ENCODE measurements at regions not wholly inside any gene's neighbourhood (a gene's known extent, or its start where the extent isn't known, plus 50 kb on each side); places are given as distances from the start of the nearest gene placed in this dataset.
"Not testable (repeated sequence)": the region's sequence is repeated elsewhere in the genome, so short reads cannot be mapped to it uniquely, and the experiment has no call there.

DNA sequence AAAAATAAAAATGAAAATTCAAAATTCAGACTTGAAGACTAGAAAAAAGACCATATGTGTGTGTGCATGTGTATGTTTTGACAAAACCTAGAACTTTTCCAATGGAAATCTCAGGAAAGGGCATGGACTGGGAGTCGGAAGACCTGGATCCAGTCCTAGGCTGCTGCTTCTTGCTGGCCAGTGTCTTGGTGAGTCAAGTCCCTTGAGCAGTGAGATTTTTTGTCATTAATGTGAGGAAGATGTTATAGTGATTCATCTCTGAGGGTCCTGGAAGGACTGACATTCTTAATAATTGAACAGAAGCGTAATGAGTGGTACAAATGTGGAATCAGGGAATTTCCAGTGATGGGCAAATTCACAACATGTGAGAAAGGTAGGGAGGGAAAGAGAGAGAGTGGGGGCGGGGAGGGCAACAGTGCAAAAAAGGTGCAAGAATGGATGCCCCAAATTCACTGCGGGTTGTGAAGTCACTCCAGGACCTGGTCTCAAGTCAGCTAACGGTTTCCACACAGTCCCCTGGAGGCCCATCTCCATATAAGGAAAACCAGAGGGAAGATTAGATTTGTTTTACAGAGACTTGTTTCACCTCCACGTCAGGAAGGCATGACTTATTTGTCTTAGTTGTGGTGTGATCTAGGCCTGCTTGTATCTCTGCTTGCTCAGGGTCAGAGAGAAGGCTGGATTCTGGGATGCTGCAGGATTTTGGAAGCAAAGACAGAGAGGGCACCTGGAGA is 201.7 kb downstream of the BUB3 start:
- no peaks in the 10 kb centered on the region for H3K4me1 ChIP-seq (ENCODE audit: control insufficient read depth in 2 of 2, insufficient read depth in 2 of 2, low read length in 2 of 2)
- Mint-ChIP-seq H3K27me3 (peaks cover 4 to 14% (median 8%) of the 10 kb centered on the region in 5 donors), H3K9me3 (no peaks in the 10 kb centered on the region), H3K27ac (no peak overlapping the region), H3K4me3 (no peak overlapping the region), H3K4me1 (no peaks in the 10 kb centered on the region), H3K36me3 (no peaks in the 10 kb centered on the region)
- H3K27ac ChIP-seq (ENCODE audit: low read depth, low read length), result no peak overlapping the region
- intact Hi-C loops (cut with micrococcal nuclease), result no loop called here
- ATAC-seq (no peak), DNase-seq (no peak)
- CTCF ChIA-PET, result no interaction called here
- no peaks in the 10 kb centered on the region for H3K36me3 ChIP-seq (ENCODE audit: control insufficient read depth in 2 of 3, insufficient read depth in 3 of 3, low read length in 3 of 3)
- H3K9me3 ChIP-seq (ENCODE audit: control insufficient read depth in 2 of 3, low read length in 3 of 3), result no peaks in the 10 kb centered on the region
- no peak overlapping the region for H3K4me3 ChIP-seq (ENCODE audit: low read length)
- POLR2A ChIA-PET, result no interaction called here
- no peaks in the 10 kb centered on the region for H3K27me3 ChIP-seq (ENCODE audit: control insufficient read depth in 2 of 2, insufficient read depth in 2 of 2, low read length in 2 of 2)

DNA sequence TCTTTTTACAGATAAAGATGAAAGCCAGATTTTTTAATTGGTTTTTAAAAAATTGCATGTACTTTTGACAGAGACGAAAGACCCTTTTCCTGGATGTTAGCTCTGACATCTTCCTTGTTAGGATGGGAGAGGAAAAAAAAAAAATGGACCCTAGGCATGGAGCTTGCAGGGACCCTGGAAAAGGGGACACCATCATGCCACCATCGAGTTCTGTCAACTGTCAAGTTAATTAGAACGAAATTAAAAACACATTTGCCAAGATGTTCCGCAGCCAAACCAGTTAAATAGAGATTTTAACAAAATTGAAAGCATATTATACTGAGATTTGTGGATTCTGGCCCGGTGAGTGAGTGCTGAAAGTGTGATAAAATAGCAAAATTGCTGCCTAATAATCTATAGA is 202.6 kb downstream of the BUB3 start:
- no peaks in the 10 kb centered on the region for H3K9me3 ChIP-seq (ENCODE audit: control insufficient read depth in 2 of 3, low read length in 3 of 3)
- Mint-ChIP-seq H3K9me3 (no peaks in the 10 kb centered on the region), H3K27ac (no peak overlapping the region), H3K4me3 (no peak overlapping the region), H3K27me3 (peaks cover 4 to 14% (median 8%) of the 10 kb centered on the region in 5 donors), H3K4me1 (no peaks in the 10 kb centered on the region), H3K36me3 (no peaks in the 10 kb centered on the region)
- H3K4me3 ChIP-seq (ENCODE audit: low read length), result no peak overlapping the region
- ChIA-PET CTCF (no interaction called here), POLR2A (no interaction called here)
- no peaks in the 10 kb centered on the region for H3K4me1 ChIP-seq (ENCODE audit: control insufficient read depth in 2 of 2, insufficient read depth in 2 of 2, low read length in 2 of 2)
- ATAC-seq (no peak), DNase-seq (no peak)
- H3K36me3 ChIP-seq (ENCODE audit: control insufficient read depth in 2 of 3, insufficient read depth in 3 of 3, low read length in 3 of 3), result no peaks in the 10 kb centered on the region
- intact Hi-C loops (cut with micrococcal nuclease), result no loop called here
- H3K27me3 ChIP-seq (ENCODE audit: control insufficient read depth in 2 of 2, insufficient read depth in 2 of 2, low read length in 2 of 2), result no peaks in the 10 kb centered on the region
- H3K27ac ChIP-seq (ENCODE audit: low read depth, low read length), result no peak overlapping the region

DNA sequence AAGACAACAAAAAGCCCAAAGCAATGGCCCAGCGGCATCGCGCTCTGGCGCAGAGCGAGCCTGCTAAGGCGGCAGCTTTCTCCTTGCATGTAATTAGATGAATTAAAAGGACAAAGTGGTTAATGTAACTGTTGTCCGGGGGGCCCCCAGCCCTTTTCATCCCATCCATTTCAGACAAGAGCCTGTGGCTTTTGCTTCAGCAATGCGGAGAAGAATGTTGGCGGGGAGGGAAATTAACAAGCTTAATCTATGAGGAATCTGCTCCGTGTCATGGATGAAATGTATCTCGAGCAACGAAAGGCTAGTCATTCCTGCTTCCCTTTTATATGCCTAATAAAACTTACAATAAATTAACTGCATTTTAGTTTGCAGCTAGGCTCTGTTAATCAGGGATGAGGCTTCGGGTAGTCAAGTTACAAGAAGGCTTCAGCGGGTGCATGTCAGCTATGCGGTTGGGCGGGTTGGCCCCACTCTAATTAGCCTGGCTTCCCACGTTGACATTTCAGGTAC is 203.3 kb downstream of the BUB3 start:
- H3K9me3 ChIP-seq (ENCODE audit: control insufficient read depth in 2 of 3, low read length in 3 of 3), result no peaks in the 10 kb centered on the region
- H3K4me3 ChIP-seq (ENCODE audit: low read length), result no peak overlapping the region
- ChIA-PET POLR2A (interaction anchor here (0.6 kb wide), 1 partner anchor 197 kb away, joined by 3 read pairs; no protein-coding TSS in a partner anchor), CTCF (no interaction called here)
- H3K27me3 ChIP-seq (ENCODE audit: control insufficient read depth in 2 of 2, insufficient read depth in 2 of 2, low read length in 2 of 2), result no peaks in the 10 kb centered on the region
- Mint-ChIP-seq H3K9me3 (no peaks in the 10 kb centered on the region), H3K27me3 (peaks cover 4 to 14% (median 8%) of the 10 kb centered on the region in 5 donors), H3K27ac (no peak overlapping the region), H3K4me3 (no peak overlapping the region), H3K36me3 (no peaks in the 10 kb centered on the region), H3K4me1 (no peaks in the 10 kb centered on the region)
- no peaks in the 10 kb centered on the region for H3K4me1 ChIP-seq (ENCODE audit: control insufficient read depth in 2 of 2, insufficient read depth in 2 of 2, low read length in 2 of 2)
- no peak for DNase-seq
- intact Hi-C loops (cut with micrococcal nuclease), result no loop called here
- H3K27ac ChIP-seq (ENCODE audit: low read depth, low read length), result no peak overlapping the region
- no peak for ATAC-seq
- H3K36me3 ChIP-seq (ENCODE audit: control insufficient read depth in 2 of 3, insufficient read depth in 3 of 3, low read length in 3 of 3), result no peaks in the 10 kb centered on the region

- H3K4me1 Mint-ChIP-seq, result no peaks in the 10 kb centered on the region
- H3K27me3 Mint-ChIP-seq, result peaks cover 4 to 14% (median 8%) of the 10 kb centered on the region in 5 donors
- H3K36me3 ChIP-seq (ENCODE audit: control insufficient read depth in 2 of 3, insufficient read depth in 3 of 3, low read length in 3 of 3), result no peaks in the 10 kb centered on the region
- no peak overlapping the region for H3K4me3 Mint-ChIP-seq
- H3K9me3 ChIP-seq (ENCODE audit: control insufficient read depth in 2 of 3, low read length in 3 of 3), result no peaks in the 10 kb centered on the region
- H3K36me3 Mint-ChIP-seq, result peaks cover 0 to 3% (median 0%) of the 10 kb centered on the region in 5 donors
- H3K4me1 ChIP-seq (ENCODE audit: control insufficient read depth in 2 of 2, insufficient read depth in 2 of 2, low read length in 2 of 2), result no peaks in the 10 kb centered on the region
- H3K4me3 ChIP-seq (ENCODE audit: low read length), result no peak overlapping the region
- no peak for DNase-seq
- H3K27ac ChIP-seq (ENCODE audit: low read depth, low read length), result no peak overlapping the region
- H3K9me3 Mint-ChIP-seq, result peaks cover 0 to 2% (median 0%) of the 10 kb centered on the region in 11 donors
- ChIA-PET CTCF (no interaction called here), POLR2A (no interaction called here)
- ATAC-seq, result no peak
- no peak overlapping the region for H3K27ac Mint-ChIP-seq
- no peaks in the 10 kb centered on the region for H3K27me3 ChIP-seq (ENCODE audit: control insufficient read depth in 2 of 2, insufficient read depth in 2 of 2, low read length in 2 of 2)
- intact Hi-C loops (cut with micrococcal nuclease), result no loop called here
Observed at GRCh38 chr10:123359539-123359938, 205.3 kb downstream of the BUB3 start.

DNA sequence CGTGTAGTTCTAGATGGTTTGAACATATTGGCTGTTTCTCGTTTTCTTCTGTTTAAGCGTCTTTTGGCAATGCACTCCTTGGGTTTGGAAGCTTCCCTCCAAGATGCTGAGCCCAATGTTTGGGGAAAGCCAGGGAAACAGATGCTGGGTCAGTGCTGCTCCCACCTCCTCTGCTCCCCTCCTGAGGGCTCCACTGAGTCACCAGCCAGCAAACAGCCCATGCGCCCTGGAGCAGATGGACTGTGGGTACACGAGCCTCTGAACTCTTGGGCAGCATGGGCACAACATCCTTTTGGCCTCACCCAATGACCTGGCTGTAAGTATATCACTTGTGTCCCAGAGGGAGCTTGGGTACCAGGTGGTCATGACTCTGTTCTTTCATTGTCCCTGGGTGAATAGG is 207.6 kb downstream of the BUB3 start:
- H3K9me3 Mint-ChIP-seq, result peaks cover 0 to 2% (median 0%) of the 10 kb centered on the region in 11 donors

DNA sequence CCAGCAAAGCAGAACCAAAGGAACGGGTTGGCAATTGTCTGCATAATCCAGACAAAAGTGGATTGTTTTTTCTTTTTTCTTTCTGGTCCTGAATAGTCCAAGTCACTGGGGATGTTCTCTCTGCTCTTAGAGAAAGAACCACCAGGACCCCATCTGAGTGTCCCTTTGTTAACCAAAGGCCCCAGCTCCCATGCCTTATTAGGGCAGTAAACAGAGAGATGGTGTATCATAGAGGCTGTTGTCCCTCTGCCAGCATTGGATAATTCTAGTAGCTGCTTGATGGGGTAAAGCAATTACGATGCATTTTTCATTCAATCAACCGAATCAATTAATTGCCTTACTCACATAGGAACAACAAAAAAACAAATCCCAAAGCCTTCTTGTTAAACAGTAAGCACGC is 213.0 kb downstream of the BUB3 start:
- Mint-ChIP-seq H3K36me3 (peaks cover 0 to 22% (median 0%) of the 10 kb centered on the region in 5 donors), H3K27ac (no peak overlapping the region), H3K27me3 (no peaks in the 10 kb centered on the region), H3K9me3 (peaks cover 2 to 17% (median 6%) of the 10 kb centered on the region in 11 donors), H3K4me3 (no peak overlapping the region), H3K4me1 (no peaks in the 10 kb centered on the region)
- intact Hi-C loops (cut with micrococcal nuclease), result no loop called here
- Histone ChIP-seq H3K36me3 (ENCODE audit: control insufficient read depth in 2 of 3, insufficient read depth in 3 of 3, low read length in 3 of 3) (no peaks in the 10 kb centered on the region), H3K27me3 (ENCODE audit: control insufficient read depth in 2 of 2, insufficient read depth in 2 of 2, low read length in 2 of 2) (no peaks in the 10 kb centered on the region), H3K4me3 (ENCODE audit: low read length) (no peak overlapping the region), H3K9me3 (ENCODE audit: control insufficient read depth in 2 of 3, low read length in 3 of 3) (no peaks in the 10 kb centered on the region), H3K4me1 (ENCODE audit: control insufficient read depth in 2 of 2, insufficient read depth in 2 of 2, low read length in 2 of 2) (no peaks in the 10 kb centered on the region), H3K27ac (ENCODE audit: low read depth, low read length) (no peak overlapping the region)
- DNase-seq (no peak), ATAC-seq (no peak)
- POLR2A ChIA-PET, result no interaction called here
- CTCF ChIA-PET, result no interaction called here

More for the DNA sequence above, 207.6 kb downstream of the BUB3 start:
- no peak for DNase-seq
- no peak for ATAC-seq
- H3K4me3 ChIP-seq (ENCODE audit: low read length), result no peak overlapping the region
- no peaks in the 10 kb centered on the region for H3K27me3 Mint-ChIP-seq
- no peaks in the 10 kb centered on the region for H3K9me3 ChIP-seq (ENCODE audit: control insufficient read depth in 2 of 3, low read length in 3 of 3)
- no peaks in the 10 kb centered on the region for H3K4me1 ChIP-seq (ENCODE audit: control insufficient read depth in 2 of 2, insufficient read depth in 2 of 2, low read length in 2 of 2)
- ChIA-PET CTCF (no interaction called here), POLR2A (no interaction called here)
- H3K36me3 Mint-ChIP-seq, result peaks cover 0 to 3% (median 0%) of the 10 kb centered on the region in 5 donors
- intact Hi-C loops (cut with micrococcal nuclease), result no loop called here
- no peak overlapping the region for H3K4me3 Mint-ChIP-seq
- H3K27me3 ChIP-seq (ENCODE audit: control insufficient read depth in 2 of 2, insufficient read depth in 2 of 2, low read length in 2 of 2), result no peaks in the 10 kb centered on the region
- H3K36me3 ChIP-seq (ENCODE audit: control insufficient read depth in 2 of 3, insufficient read depth in 3 of 3, low read length in 3 of 3), result no peaks in the 10 kb centered on the region
- H3K27ac Mint-ChIP-seq, result no peak overlapping the region
- H3K27ac ChIP-seq (ENCODE audit: low read depth, low read length), result no peak overlapping the region
- H3K4me1 Mint-ChIP-seq, result no peaks in the 10 kb centered on the region

GRCh38 chr10:123371626-123372025 is 217.4 kb downstream of the BUB3 start:
- CTCF ChIA-PET; H3K27ac ChIP-seq (ENCODE audit: low read depth, low read length); H3K36me3 ChIP-seq (ENCODE audit: control insufficient read depth in 2 of 3, insufficient read depth in 3 of 3, low read length in 3 of 3); H3K4me1 Mint-ChIP-seq; H3K27ac Mint-ChIP-seq; intact Hi-C loops (cut with micrococcal nuclease); H3K9me3 ChIP-seq (ENCODE audit: control insufficient read depth in 2 of 3, low read length in 3 of 3); H3K4me1 ChIP-seq (ENCODE audit: control insufficient read depth in 2 of 2, insufficient read depth in 2 of 2, low read length in 2 of 2); DNase-seq; H3K27me3 Mint-ChIP-seq; ATAC-seq; H3K27me3 ChIP-seq (ENCODE audit: control insufficient read depth in 2 of 2, insufficient read depth in 2 of 2, low read length in 2 of 2); H3K4me3 ChIP-seq (ENCODE audit: low read length); H3K4me3 Mint-ChIP-seq: not testable (repeated sequence)
- POLR2A ChIA-PET, result interaction anchor here (0.6 kb wide), 1 partner anchor 9 kb away, joined by 3 read pairs; no protein-coding TSS in a partner anchor
- peaks cover 0 to 21% (median 0%) of the 10 kb centered on the region in 5 donors for H3K36me3 Mint-ChIP-seq
- peaks cover 2 to 20% (median 6%) of the 10 kb centered on the region in 11 donors for H3K9me3 Mint-ChIP-seq

All from naive thymus-derived CD4-positive, alpha-beta T cell (primary cell).